ENCODE measurements at regions not wholly inside any gene's neighbourhood (a gene's known extent, or its start where the extent isn't known, plus 50 kb on each side); places are given as distances from the start of the nearest gene placed in this dataset.

- TF ChIP-seq USF2 (IDR thresholded peaks at IDR 0.05; ENCODE audit: low read length) (no peak), CBX5 (IDR thresholded peaks at IDR 0.05; ENCODE audit: low read depth, low read length) (no peak)
These were observed 310.1 kb upstream of the SPOCK3 start (continued) for GRCh38 chr4:167544391-167544790.
